Thoracic aorta (tissue), 2 donors: ENCODE measurements at regions not wholly inside any gene's neighbourhood (a gene's known extent, or its start where the extent isn't known, plus 50 kb on each side); places are given as distances from the start of the nearest gene placed in this dataset.

ENCODE experiments used
- ATAC-seq: fragments of 150-250 bp; one replicate; pipeline ENCODE4 v1.8.0; 2017; ENCODE audit warnings: low read depth; ENCODE audit not compliant: insufficient number of reproducible peaks, low FRiP score
- DNase-seq: peaks from one replicate; pipeline ENCODE4 v3.0.0-alpha.2; 2020; ENCODE audit warnings: low spot score
- H3K27ac ChIP-seq, 2 donors: fragments of 200-600 bp; sonication (generic); 1 replicate in 1 of 2; 2 replicates in 1 of 2; pipeline ENCODE4 v1.5.1; 2016; ENCODE audit warnings: mild to moderate bottlenecking in 2 of 2, moderate library complexity in 2 of 2
- H3K27me3 ChIP-seq: fragments of 200-600 bp; sonication (generic); replicated peaks from 2 replicates; pipeline ENCODE4 v1.6.0; 2016; ENCODE audit warnings: mild to moderate bottlenecking; ENCODE audit not compliant: insufficient read depth
- H3K36me3 ChIP-seq: fragments of 200-600 bp; sonication (generic); one replicate; pipeline ENCODE4 v1.5.1; 2016
- H3K4me1 ChIP-seq, 2 donors: fragments of 200-600 bp; sonication (generic); 1 replicate in 1 of 2; 2 replicates in 1 of 2; pipeline versions ENCODE4 v1.5.1 to v1.6.0; 2016; ENCODE audit warnings: low read depth in 2 of 2, mild to moderate bottlenecking in 1 of 2; ENCODE audit not compliant: control insufficient read depth in 1 of 2
- H3K4me3 ChIP-seq: fragments of 200-600 bp; sonication (generic); 2 replicates; pipeline ENCODE4 v1.5.1; 2016; ENCODE audit warnings: mild to moderate bottlenecking
- H3K9me3 ChIP-seq: fragments of 200-600 bp; sonication (generic); 2 replicates; pipeline ENCODE4 v1.5.1; 2016
- TF ChIP-seq, protein P1 (sequence below): fragments of 200-600 bp; sonication (generic); IDR thresholded peaks from one replicate; pipeline ENCODE4 v1.5.1; 2019; ENCODE audit warnings: antibody characterized with exemption

DNA sequence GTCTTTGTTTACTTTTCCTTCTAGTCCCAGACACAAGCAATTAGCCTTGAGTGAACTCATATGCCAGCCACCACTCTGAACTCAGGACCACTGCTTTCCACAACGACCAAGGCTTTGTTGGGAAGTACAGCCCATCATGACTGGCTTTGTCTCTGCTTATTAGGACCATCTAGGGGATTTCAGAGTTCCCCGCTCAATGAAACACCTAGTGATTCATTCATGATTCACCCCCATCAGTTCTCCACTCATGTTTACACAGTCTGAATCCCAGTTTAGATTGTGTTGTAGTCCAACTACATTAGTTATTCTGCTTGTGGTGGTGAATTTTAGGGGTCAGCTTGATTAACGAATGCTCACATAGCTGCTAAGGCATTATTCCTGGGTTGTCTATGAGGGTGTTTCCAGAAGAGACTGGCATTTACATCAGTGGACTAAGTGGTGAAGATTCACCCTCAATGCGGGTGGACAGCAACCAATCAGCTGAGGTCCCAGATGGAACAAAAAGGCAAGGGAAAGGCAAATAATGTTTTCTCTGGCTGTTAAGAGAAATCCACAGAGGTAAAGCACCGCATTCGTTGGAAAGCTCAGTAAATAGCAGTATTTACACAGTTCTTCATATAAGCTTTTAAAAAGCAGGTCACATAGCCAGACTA is 122.7 kb downstream of the RGS21 start:
- DNase-seq = no peak
- TF ChIP-seq, protein P1, sequence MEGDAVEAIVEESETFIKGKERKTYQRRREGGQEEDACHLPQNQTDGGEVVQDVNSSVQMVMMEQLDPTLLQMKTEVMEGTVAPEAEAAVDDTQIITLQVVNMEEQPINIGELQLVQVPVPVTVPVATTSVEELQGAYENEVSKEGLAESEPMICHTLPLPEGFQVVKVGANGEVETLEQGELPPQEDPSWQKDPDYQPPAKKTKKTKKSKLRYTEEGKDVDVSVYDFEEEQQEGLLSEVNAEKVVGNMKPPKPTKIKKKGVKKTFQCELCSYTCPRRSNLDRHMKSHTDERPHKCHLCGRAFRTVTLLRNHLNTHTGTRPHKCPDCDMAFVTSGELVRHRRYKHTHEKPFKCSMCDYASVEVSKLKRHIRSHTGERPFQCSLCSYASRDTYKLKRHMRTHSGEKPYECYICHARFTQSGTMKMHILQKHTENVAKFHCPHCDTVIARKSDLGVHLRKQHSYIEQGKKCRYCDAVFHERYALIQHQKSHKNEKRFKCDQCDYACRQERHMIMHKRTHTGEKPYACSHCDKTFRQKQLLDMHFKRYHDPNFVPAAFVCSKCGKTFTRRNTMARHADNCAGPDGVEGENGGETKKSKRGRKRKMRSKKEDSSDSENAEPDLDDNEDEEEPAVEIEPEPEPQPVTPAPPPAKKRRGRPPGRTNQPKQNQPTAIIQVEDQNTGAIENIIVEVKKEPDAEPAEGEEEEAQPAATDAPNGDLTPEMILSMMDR = no peak
- Histone ChIP-seq H3K4me1 (no peaks in the 10 kb centered on the region), H3K4me3 (no peak overlapping the region), H3K36me3 (no peaks in the 10 kb centered on the region), H3K27ac (no peak overlapping the region), H3K9me3 (no peaks in the 10 kb centered on the region), H3K27me3 (no peaks in the 10 kb centered on the region)
- ATAC-seq = no peak

DNA sequence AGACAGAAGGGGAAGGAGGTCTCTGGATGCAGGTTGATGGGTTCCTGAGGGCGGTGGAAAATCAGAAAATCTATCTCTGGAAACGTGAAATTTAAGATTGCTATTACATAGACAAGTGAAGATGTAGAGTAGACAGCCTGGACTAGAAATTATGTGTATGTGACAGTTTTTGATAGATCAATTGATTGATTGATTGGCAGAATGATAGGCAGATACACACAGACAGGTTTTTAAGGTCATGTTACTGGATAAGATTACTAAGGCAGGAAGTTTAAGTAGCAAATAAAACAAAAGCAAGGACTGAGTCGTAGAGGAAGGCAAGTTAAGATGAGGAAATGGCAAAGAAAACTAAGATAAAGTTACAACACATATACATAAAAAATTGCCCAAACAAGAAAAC is 124.7 kb downstream of the RGS21 start:
- Histone ChIP-seq H3K4me1 (no peaks in the 10 kb centered on the region), H3K27me3 (no peaks in the 10 kb centered on the region), H3K27ac (no peak overlapping the region), H3K9me3 (no peaks in the 10 kb centered on the region), H3K36me3 (no peaks in the 10 kb centered on the region), H3K4me3 (no peak overlapping the region)
- TF ChIP-seq, protein P1 = no peak
- DNase-seq (no peak), ATAC-seq (no peak)

DNA sequence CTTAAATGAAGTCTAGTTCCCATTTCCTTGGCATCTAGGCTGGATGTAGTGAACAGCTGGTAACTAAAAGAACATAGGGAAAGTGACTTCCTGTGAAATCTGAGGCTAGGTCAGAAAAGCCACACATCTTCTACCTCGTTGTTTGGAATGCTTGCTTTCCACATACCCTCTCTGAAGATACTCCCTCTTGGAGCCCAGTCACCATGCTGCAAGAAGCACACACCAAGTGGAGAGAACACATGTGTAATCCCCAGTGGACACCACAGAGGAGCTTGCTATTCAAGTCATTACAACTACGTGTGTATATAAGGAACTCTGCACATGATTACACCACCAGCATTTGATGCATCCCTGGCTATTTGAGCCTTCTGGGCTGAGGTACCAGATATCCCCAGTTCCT is 125.9 kb downstream of the RGS21 start:
- DNase-seq (no peak), ATAC-seq (no peak)
- H3K4me3 ChIP-seq = no peak overlapping the region
- TF ChIP-seq, protein P1 = no peak
- H3K36me3 ChIP-seq = no peaks in the 10 kb centered on the region
- no peak overlapping the region for H3K27ac ChIP-seq
- no peaks in the 10 kb centered on the region for H3K4me1 ChIP-seq
- H3K27me3 ChIP-seq = no peaks in the 10 kb centered on the region
- no peaks in the 10 kb centered on the region for H3K9me3 ChIP-seq

DNA sequence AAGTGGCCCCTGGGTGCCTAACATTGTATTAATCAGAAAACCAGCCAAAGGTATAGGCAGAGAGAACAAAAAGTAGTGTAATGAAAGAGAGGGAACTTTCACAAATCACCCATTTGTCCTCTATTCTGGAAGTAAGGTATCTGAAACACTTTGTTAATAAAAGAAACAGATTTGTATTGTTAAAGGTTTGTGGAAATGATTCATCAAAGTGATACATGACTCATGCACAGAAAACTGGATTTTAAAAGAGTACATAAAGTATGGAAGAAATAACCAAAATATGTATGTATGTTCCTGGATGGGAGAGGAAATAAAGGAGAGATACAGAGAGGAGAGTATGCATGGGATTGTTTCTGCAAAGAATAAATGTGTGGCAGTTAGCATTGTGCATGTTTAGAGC is 126.8 kb downstream of the RGS21 start:
- no peak for ATAC-seq
- H3K27me3 ChIP-seq = no peaks in the 10 kb centered on the region
- no peak for DNase-seq

DNA sequence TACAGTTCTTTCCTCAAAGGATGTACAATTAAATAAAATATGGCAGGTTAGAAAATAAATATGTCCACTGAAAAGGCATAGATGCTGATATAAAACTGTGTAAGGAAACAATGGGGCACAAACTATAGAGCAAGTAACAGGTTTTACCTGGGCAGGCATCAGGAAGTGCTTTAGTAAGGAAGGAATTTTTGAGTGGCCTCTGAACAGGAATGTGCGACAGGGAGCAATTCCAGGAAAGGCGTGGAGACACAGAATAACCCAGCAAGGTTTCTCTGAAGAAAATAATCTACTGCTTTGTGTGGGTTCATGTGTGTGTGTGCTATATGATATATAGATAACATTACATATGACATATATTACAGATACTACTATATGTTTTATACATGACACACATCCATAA is 128.4 kb downstream of the RGS21 start:
- H3K36me3 ChIP-seq = no peaks in the 10 kb centered on the region
- no peak overlapping the region for H3K27ac ChIP-seq
- no peak for ATAC-seq
- DNase-seq = no peak
- TF ChIP-seq, protein P1 = no peak
- H3K27me3 ChIP-seq = no peaks in the 10 kb centered on the region
- no peak overlapping the region for H3K4me3 ChIP-seq
- H3K4me1 ChIP-seq = no peaks in the 10 kb centered on the region
- no peaks in the 10 kb centered on the region for H3K9me3 ChIP-seq

More for the DNA sequence above, 126.8 kb downstream of the RGS21 start:
- TF ChIP-seq, protein P1 = no peak
- Histone ChIP-seq H3K4me1 (no peaks in the 10 kb centered on the region), H3K27ac (no peak overlapping the region), H3K4me3 (no peak overlapping the region), H3K9me3 (no peaks in the 10 kb centered on the region), H3K36me3 (no peaks in the 10 kb centered on the region)
